ENCODE measurements at regions not wholly inside any gene's neighbourhood (a gene's known extent, or its start where the extent isn't known, plus 50 kb on each side); places are given as distances from the start of the nearest gene placed in this dataset.

DNA sequence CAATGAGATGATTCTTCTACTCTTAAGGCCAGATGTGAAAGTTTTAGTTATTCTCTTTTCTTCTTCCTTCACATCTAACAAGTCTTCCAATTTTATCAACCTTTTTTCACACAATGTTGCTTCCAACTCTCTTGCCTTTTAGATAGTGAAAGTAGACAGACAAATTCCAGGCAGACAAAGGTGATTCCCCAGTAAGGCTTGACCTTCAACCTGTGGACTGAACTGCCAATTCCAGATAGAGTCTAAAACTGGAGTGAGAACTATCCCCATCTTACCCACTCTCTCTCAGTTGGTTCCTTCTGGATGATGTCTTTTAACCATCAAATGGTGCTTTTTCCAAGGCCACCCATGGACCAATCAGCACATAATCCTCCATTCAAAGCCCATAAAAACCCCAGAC, 159.0 kb downstream of the NSUN3 start:
- Histone ChIP-seq H3K4me2 (no peak overlapping the region), H3K4me3 (no peak overlapping the region), H3K27me3 (ENCODE audit: insufficient read depth) (no peaks in the 10 kb centered on the region), H2AFZ (no peak overlapping the region), H3K9me2 (ENCODE audit: insufficient read depth) (no peaks in the 10 kb centered on the region), H4K20me1 (replicated peaks; ENCODE audit: insufficient read depth) (no peaks in the 10 kb centered on the region), H3K79me2 (replicated peaks; ENCODE audit: insufficient read depth) (no peaks in the 10 kb centered on the region), H3K36me3 (ENCODE audit: insufficient read depth) (no peaks in the 10 kb centered on the region), H3K27ac (ENCODE audit: low read depth) (no peak overlapping the region), H3K4me1 (ENCODE audit: insufficient read depth) (no peaks in the 10 kb centered on the region), H3F3A (replicated peaks; ENCODE audit: low read depth) (no peaks in the 10 kb centered on the region)
- no peak overlapping the region for H3K27ac Mint-ChIP-seq
- no peak for TF ChIP-seq ZNF331 (CRISPR knock-in tag; IDR thresholded peaks at IDR 0.05; ENCODE audit: low read depth)
- TF ChIP-seq POLR2AphosphoS5 (IDR thresholded peaks at IDR 0.05; ENCODE audit: low read depth) = no peak
- no peak for TF ChIP-seq EZH2phosphoT487 (IDR thresholded peaks at IDR 0.05; ENCODE audit: unreplicated experiment)
- TF ChIP-seq STAT1 (IDR thresholded peaks at IDR 0.05; ENCODE audit: unreplicated experiment) = no peak
- no peaks in the 10 kb centered on the region for H3K27me3 Mint-ChIP-seq (ENCODE audit: insufficient read depth, low read depth, poor library complexity)
- H3K4me1 Mint-ChIP-seq = peaks cover 9% of the 10 kb centered on the region; the same call in 2 of the 3 replicates
- H3K9me3 Mint-ChIP-seq = peaks cover 20% of the 10 kb centered on the region
- H3K36me3 Mint-ChIP-seq (ENCODE audit: low read depth) = peaks cover 11% of the 10 kb centered on the region; the same call in 1 of the 3 replicates
- DNase-seq (ENCODE audit: low spot score) (no peak), ATAC-seq (no peak)
- H3K4me3 Mint-ChIP-seq = no peak overlapping the region

DNA sequence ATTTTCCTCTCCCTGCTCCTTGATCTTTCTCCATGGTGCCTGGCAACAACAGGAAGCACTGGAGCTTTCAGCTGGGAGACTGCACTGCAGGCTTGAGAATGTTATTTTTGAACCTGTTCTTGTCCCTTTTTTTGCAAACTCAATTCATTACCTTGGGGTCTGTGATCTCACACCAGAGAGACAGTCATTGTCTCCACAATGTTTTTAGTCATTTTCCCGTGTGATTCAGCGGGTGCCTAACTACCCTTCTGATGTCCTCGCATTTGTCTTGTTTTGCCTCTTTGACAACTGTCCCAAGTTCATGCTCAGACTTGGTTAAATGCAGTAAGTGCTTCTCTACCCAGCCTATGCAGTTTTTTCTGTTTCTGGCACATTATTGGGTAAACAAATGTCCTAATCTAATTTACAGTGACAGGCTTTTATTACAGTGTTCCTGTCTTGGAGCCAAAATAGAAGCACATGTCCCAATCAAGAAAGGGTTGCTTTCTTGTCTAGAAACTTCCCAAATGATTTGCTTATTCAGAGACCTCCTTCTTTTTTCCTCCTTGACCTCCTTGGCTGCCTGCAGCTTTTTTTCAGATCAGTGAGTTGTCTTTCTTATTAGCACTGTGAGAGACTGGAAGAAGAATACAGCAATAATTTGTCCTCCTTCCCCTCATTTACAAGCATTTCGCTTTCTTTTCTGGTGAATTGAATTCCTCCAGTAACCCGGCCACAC, 162.4 kb downstream of the NSUN3 start:
- no peak for DNase-seq (ENCODE audit: low spot score)
- no peaks in the 10 kb centered on the region for H3F3A ChIP-seq (replicated peaks; ENCODE audit: low read depth)
- H3K9me2 ChIP-seq (ENCODE audit: insufficient read depth) = no peaks in the 10 kb centered on the region
- no peaks in the 10 kb centered on the region; the same call in 1 of the 2 replicates for H3K4me1 ChIP-seq (ENCODE audit: insufficient read depth)
- Mint-ChIP-seq H3K27ac (no peak overlapping the region), H3K27me3 (ENCODE audit: insufficient read depth, low read depth, poor library complexity) (no peaks in the 10 kb centered on the region), H3K4me1 (peaks cover 13% of the 10 kb centered on the region), H3K36me3 (ENCODE audit: low read depth) (peaks cover 11% of the 10 kb centered on the region; the same call in 1 of the 3 replicates), H3K9me3 (peaks cover 20% of the 10 kb centered on the region), H3K4me3 (no peak overlapping the region)
- no peaks in the 10 kb centered on the region for H4K20me1 ChIP-seq (replicated peaks; ENCODE audit: insufficient read depth)
- no peaks in the 10 kb centered on the region for H3K79me2 ChIP-seq (replicated peaks; ENCODE audit: insufficient read depth)
- H3K36me3 ChIP-seq (ENCODE audit: insufficient read depth) = no peaks in the 10 kb centered on the region
- H2AFZ ChIP-seq = peak overlapping the region; percentile 52; the same call in 1 of the 2 replicates
- no peak overlapping the region for H3K4me2 ChIP-seq
- H3K4me3 ChIP-seq = no peak overlapping the region
- no peak overlapping the region for H3K27ac ChIP-seq (ENCODE audit: low read depth)
- ATAC-seq = no peak
- no peaks in the 10 kb centered on the region for H3K27me3 ChIP-seq (ENCODE audit: insufficient read depth)
- TF ChIP-seq POLR2AphosphoS5 (IDR thresholded peaks at IDR 0.05; ENCODE audit: low read depth) (no peak), ZNF331 (CRISPR knock-in tag; IDR thresholded peaks at IDR 0.05; ENCODE audit: low read depth) (no peak), ZNF114 (CRISPR knock-in tag; IDR thresholded peaks at IDR 0.05) (no peak), EZH2phosphoT487 (IDR thresholded peaks at IDR 0.05; ENCODE audit: unreplicated experiment) (no peak), CREB1 (CRISPR knock-in tag; IDR thresholded peaks at IDR 0.05; ENCODE audit: low read depth) (no peak), NANOG (IDR thresholded peaks at IDR 0.05; ENCODE audit: borderline replicate concordance) (no peak), JUNB (IDR thresholded peaks at IDR 0.05; ENCODE audit: unreplicated experiment) (no peak)
- TF ChIP-seq, protein P1, sequence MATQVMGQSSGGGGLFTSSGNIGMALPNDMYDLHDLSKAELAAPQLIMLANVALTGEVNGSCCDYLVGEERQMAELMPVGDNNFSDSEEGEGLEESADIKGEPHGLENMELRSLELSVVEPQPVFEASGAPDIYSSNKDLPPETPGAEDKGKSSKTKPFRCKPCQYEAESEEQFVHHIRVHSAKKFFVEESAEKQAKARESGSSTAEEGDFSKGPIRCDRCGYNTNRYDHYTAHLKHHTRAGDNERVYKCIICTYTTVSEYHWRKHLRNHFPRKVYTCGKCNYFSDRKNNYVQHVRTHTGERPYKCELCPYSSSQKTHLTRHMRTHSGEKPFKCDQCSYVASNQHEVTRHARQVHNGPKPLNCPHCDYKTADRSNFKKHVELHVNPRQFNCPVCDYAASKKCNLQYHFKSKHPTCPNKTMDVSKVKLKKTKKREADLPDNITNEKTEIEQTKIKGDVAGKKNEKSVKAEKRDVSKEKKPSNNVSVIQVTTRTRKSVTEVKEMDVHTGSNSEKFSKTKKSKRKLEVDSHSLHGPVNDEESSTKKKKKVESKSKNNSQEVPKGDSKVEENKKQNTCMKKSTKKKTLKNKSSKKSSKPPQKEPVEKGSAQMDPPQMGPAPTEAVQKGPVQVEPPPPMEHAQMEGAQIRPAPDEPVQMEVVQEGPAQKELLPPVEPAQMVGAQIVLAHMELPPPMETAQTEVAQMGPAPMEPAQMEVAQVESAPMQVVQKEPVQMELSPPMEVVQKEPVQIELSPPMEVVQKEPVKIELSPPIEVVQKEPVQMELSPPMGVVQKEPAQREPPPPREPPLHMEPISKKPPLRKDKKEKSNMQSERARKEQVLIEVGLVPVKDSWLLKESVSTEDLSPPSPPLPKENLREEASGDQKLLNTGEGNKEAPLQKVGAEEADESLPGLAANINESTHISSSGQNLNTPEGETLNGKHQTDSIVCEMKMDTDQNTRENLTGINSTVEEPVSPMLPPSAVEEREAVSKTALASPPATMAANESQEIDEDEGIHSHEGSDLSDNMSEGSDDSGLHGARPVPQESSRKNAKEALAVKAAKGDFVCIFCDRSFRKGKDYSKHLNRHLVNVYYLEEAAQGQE (IDR thresholded peaks at IDR 0.05; ENCODE audit: unreplicated experiment) = no peak
- TF ChIP-seq, protein P2, sequence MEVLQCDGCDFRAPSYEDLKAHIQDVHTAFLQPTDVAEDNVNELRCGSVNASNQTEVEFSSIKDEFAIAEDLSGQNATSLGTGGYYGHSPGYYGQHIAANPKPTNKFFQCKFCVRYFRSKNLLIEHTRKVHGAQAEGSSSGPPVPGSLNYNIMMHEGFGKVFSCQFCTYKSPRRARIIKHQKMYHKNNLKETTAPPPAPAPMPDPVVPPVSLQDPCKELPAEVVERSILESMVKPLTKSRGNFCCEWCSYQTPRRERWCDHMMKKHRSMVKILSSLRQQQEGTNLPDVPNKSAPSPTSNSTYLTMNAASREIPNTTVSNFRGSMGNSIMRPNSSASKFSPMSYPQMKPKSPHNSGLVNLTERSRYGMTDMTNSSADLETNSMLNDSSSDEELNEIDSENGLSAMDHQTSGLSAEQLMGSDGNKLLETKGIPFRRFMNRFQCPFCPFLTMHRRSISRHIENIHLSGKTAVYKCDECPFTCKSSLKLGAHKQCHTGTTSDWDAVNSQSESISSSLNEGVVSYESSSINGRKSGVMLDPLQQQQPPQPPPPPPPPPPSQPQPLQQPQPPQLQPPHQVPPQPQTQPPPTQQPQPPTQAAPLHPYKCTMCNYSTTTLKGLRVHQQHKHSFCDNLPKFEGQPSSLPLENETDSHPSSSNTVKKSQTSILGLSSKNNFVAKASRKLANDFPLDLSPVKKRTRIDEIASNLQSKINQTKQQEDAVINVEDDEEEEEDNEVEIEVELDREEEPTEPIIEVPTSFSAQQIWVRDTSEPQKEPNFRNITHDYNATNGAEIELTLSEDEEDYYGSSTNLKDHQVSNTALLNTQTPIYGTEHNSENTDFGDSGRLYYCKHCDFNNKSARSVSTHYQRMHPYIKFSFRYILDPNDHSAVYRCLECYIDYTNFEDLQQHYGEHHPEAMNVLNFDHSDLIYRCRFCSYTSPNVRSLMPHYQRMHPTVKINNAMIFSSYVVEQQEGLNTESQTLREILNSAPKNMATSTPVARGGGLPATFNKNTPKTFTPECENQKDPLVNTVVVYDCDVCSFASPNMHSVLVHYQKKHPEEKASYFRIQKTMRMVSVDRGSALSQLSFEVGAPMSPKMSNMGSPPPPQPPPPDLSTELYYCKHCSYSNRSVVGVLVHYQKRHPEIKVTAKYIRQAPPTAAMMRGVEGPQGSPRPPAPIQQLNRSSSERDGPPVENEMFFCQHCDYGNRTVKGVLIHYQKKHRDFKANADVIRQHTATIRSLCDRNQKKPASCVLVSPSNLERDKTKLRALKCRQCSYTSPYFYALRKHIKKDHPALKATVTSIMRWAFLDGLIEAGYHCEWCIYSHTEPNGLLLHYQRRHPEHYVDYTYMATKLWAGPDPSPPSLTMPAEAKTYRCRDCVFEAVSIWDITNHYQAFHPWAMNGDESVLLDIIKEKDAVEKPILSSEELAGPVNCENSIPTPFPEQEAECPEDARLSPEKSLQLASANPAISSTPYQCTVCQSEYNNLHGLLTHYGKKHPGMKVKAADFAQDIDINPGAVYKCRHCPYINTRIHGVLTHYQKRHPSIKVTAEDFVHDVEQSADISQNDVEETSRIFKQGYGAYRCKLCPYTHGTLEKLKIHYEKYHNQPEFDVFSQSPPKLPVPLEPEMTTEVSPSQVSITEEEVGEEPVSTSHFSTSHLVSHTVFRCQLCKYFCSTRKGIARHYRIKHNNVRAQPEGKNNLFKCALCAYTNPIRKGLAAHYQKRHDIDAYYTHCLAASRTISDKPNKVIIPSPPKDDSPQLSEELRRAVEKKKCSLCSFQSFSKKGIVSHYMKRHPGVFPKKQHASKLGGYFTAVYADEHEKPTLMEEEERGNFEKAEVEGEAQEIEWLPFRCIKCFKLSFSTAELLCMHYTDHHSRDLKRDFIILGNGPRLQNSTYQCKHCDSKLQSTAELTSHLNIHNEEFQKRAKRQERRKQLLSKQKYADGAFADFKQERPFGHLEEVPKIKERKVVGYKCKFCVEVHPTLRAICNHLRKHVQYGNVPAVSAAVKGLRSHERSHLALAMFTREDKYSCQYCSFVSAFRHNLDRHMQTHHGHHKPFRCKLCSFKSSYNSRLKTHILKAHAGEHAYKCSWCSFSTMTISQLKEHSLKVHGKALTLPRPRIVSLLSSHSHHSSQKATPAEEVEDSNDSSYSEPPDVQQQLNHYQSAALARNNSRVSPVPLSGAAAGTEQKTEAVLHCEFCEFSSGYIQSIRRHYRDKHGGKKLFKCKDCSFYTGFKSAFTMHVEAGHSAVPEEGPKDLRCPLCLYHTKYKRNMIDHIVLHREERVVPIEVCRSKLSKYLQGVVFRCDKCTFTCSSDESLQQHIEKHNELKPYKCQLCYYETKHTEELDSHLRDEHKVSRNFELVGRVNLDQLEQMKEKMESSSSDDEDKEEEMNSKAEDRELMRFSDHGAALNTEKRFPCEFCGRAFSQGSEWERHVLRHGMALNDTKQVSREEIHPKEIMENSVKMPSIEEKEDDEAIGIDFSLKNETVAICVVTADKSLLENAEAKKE (CRISPR knock-in tag; IDR thresholded peaks at IDR 0.05) = no peak
- TF ChIP-seq, protein P3, sequence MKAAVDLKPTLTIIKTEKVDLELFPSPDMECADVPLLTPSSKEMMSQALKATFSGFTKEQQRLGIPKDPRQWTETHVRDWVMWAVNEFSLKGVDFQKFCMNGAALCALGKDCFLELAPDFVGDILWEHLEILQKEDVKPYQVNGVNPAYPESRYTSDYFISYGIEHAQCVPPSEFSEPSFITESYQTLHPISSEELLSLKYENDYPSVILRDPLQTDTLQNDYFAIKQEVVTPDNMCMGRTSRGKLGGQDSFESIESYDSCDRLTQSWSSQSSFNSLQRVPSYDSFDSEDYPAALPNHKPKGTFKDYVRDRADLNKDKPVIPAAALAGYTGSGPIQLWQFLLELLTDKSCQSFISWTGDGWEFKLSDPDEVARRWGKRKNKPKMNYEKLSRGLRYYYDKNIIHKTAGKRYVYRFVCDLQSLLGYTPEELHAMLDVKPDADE (IDR thresholded peaks at IDR 0.05) = no peak

Data from GM23338 (cell line).